Breast epithelium (tissue), 3 donors: ENCODE measurements at regions not wholly inside any gene's neighbourhood (a gene's known extent, or its start where the extent isn't known, plus 50 kb on each side); places are given as distances from the start of the nearest gene placed in this dataset.

ENCODE experiments used
- CTCF ChIP-seq, 3 donors: fragments of 450-650 bp; IDR thresholded peaks; one replicate each; pipeline ENCODE4 v1.5.1; 2016 to 2017; ENCODE audit warnings: antibody characterized with exemption in 3 of 3, mild to moderate bottlenecking in 3 of 3, moderate library complexity in 3 of 3
- POLR2A ChIP-seq: fragments of 450-650 bp; IDR thresholded peaks from one replicate; pipeline ENCODE4 v1.6.1; 2016; ENCODE audit warnings: antibody characterized with exemption, mild to moderate bottlenecking, moderate library complexity

DNA sequence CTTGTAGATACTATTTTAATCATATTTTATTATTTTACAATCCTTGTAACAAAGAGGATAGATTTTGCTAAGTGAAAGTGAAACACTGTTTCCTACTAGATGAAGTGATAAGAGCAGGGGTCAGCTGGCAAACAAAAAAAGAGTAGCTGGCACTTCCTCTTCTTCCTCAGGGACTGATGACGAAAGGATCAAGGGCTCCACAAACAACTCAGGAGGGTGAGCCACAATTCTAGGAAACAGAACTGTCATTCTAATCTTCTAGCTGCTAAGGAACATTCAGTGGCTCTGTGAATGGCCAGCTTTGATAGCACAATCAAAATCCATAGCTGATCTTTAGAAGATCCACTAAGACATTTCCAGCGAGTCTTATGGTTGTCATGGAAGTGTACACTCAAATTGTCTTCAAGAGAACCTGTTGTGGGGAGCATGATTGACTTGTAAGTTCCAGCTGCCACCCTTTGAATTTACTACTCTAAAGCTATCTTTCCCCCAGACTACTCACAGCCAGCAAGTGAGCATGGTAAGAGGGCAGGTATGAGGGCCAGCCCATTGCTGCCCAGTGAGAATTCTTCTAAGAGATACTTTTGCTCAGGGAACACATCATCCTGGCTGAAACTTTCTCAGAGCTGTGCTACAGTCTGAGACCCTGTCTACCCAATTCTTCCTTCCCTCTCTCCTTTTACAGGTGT, 275.7 kb upstream of the RASGEF1B start:
- TF ChIP-seq CTCF (IDR thresholded peaks at IDR 0.05) (no peak), POLR2A (no peak)
